HG03432 (cell line): ENCODE measurements at regions not wholly inside any gene's neighbourhood (a gene's known extent, or its start where the extent isn't known, plus 50 kb on each side); places are given as distances from the start of the nearest gene placed in this dataset.
A peak's percentile ranks its signal among the peaks of the same experiment; 100 is the strongest.
"Not testable (repeated sequence)": the region's sequence is repeated elsewhere in the genome, so short reads cannot be mapped to it uniquely, and the experiment has no call there.

Source experiments
- ATAC-seq: cut with Tn5 transposase; IDR thresholded peaks from one replicate; pipeline ENCODE4 v1.9.1; 2021; ENCODE audit warnings: mild to moderate bottlenecking, moderate library complexity; ENCODE audit not compliant: unreplicated experiment

DNA sequence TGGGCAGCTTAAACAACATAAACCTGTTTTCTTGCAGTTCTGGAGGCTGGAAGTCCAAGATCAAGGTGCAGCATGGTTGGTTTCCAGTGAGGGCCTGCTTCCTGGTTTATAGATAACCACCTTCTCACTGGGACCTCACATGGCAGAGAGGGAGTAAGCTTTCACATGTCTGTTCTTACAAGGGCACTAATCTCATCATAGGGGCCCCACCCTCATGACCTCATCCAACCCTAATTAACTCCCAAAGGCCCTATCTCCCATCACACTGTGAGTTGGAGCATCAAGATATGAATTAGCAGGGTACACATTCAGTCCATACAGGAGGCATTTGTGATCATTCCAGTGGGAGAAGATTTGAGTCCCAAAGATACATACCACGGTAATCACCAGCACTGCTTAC lies 50.5 kb upstream of the GRIN2A start:
- ATAC-seq: no peak

DNA sequence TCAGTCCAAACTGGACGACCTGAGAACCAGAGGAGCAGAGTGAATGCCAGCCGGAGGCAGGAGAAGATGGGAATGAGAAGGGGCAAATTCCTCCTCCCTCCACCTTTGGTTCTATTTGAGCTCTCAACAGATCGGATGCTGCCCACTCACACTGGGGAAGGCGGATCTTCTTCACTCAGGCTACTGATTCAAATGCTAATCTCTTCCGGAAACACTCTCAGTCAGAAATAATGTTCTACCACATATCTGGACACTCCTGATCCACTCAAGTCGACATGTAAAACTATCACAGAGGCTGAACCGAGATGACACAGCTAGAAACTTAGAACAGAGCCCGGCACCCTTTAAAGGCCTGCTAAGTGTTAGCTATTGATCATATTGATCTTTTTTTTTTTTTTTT lies 57.4 kb upstream of the GRIN2A start:
- ATAC-seq: no peak

DNA sequence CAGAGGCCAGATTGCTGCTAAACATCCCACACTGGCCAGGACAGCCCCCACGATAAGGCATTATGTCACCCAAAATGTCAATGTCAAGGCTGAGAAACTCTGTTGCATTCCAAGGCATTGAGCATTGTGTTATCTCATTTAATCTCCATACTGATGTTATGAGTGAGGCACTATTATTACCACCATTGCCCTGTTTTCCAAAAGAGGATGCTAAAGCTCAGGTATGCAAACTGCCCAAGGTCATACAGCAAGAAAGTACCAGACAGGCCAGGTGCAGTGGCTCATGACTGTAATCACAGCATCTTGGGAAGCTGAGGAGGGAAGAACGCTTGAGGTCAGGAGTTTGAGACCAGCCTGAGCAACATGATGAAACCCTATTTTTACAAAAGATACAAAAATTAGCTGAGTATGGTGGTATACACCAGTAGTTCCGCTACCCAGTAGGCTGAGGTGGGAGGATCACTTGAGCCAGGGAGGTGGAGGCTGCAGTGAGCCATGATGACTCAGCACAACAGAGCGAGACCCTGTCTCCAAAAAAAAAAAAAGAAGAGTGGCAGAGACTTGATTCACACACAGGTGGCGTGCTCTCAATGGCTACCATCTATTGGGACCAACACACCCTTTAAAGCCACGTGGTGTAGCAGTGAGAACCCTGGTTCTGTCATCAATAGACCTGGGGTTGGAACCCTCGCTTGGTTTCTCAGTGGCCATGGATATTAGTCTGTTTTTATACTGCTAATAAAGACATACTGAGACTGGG lies 58.8 kb upstream of the GRIN2A start:
- no peak for ATAC-seq

DNA sequence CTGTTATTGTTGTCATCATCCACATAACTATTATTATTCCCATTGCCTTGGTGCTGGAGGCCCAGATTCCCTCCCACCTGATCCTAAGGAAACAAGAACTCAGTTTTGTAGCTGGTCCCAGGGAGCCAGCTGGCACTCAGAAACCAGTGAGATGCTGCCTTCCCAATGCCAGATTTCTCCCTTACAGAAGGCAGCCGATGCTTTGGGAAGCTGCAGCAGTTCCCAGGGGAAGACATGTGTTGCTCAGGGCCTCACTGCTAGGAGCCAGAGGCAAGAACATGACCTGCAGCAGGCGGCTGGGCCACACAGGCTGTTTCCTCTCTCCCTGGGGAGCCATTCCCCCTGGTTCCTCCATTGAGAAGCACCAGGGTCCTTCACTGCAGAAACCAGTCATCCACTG lies 59.9 kb upstream of the GRIN2A start:
- no peak for ATAC-seq

DNA sequence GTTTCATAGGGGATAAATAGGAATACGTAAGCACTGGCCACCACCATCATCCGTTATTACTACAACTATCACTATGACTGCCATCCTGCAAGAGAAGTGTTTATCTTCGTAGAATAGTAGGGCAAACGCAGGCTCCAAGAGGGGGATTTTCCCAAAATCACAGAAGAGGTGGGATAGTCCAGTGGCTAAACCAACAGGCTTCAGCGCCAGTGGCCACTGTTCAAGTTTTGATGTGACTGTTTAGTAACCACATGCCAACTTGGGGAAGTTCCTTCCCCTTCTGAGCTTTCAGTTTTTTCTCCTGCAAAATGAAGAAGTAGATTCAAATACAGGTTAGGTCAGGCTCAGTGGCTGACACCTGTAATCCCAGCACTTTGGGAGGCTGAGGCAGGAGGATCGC lies 60.7 kb upstream of the GRIN2A start:
- no peak for ATAC-seq

DNA sequence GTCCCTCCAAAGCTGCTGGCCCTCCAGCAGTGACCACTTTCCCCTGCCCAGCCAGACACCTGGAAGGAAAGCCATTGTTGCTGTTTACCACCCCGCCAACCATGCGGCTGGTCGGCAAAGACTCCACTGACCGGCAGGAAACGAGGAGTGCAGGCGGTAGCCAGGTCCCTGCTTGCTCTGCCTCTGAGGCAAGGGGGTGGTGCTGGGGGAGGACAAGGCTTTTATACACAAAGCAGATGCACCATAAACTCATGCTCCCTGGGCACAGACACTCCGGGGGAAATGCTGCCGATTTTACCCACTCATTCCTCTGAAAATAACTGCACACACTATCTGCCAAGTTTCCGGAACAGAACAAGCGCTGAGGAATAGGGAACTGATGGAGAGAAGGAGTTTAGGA lies 62.8 kb upstream of the GRIN2A start:
- ATAC-seq: no peak

DNA sequence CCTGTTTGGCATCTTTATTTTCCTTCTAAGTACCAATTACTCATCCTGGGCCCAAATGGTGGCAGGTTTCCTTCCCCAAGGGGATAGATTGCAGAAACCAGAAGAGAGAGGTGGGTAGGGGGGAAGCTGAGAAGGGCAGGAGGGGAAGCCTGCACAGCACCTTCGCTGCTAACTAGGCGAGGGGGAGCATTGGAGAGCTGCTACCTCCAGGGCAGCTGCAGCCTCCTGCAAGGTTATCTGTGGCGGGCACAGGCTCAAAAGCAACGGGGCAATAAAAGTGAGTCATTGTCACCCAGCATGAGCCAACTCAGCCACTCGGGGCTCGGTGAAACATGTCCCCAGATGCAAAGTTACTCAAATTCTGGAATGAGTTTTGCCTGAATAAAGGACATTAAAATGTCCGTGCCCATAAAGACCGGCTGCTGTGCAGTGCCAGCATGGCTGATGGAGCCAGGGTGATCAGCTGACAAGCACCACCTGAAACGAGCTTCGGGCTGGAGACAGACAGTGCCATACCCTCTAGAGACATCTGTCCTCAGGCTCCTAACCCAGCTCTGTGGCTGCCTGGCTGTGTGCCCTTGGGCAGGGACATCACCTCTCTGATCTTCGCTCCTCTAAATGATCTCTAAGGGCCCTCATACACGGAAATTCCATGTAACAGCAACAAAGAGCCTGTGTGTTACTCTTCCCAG lies 68.1 kb upstream of the GRIN2A start:
- no peak for ATAC-seq

DNA sequence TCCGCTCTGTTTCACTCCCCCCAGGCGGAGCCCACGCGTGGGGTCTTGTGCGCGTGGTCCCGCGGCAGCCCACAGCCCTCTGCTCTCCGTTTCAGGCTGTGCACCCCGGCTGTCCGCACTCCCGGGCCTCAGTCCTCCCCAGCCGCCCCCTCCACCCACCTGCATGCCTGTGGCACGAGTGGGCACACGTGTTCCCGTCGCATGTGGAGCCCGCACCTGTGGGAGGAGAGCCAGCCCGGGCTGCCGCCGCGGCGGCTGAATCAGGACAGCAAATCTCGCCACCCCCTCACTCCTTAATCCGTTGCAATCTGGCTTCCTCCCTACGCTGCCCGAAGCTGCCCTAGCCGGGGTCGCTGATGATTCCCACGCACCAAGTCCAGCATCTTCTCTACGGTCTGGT lies 69.9 kb upstream of the GRIN2A start:
- ATAC-seq: no peak

DNA sequence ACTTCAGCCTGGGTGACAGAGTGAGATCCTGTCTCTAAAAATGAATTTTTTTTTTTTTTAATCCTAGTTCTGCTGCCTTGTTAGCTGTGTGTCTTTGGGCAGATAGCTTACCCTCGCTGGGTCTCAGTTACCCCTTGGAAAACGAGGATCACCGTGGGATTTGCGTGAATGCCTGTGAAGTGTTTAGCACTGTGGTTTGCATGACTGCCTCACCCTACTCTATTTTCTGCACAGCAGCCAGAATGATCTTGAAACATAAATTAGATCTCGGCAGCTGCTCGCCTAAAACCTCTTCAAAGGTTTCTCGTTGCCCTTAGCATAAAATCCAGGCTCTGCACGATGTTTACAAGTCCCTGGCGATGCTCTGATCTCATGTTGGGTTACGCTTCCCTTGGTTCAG lies 71.2 kb upstream of the GRIN2A start:
- no peak for ATAC-seq

DNA sequence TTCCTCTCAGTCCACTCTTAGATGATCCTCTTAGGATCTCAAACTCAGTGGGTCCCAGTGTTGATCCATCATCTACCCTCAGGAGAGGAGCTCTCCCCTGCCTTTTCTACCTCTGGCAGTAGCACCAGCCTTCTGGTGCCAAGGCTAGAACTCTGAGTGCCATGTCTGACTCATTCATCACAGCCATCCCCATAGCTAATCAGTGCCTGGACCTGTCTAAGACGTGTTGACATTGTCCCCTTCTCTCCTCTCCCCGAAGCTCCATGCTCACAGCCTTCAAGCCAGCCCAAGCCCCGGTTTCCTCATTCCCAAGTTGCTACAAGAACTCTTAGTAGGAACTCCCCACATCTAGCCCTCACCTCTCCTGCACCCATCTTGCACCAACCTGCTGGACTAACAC lies 73.5 kb upstream of the GRIN2A start:
- no peak for ATAC-seq

DNA sequence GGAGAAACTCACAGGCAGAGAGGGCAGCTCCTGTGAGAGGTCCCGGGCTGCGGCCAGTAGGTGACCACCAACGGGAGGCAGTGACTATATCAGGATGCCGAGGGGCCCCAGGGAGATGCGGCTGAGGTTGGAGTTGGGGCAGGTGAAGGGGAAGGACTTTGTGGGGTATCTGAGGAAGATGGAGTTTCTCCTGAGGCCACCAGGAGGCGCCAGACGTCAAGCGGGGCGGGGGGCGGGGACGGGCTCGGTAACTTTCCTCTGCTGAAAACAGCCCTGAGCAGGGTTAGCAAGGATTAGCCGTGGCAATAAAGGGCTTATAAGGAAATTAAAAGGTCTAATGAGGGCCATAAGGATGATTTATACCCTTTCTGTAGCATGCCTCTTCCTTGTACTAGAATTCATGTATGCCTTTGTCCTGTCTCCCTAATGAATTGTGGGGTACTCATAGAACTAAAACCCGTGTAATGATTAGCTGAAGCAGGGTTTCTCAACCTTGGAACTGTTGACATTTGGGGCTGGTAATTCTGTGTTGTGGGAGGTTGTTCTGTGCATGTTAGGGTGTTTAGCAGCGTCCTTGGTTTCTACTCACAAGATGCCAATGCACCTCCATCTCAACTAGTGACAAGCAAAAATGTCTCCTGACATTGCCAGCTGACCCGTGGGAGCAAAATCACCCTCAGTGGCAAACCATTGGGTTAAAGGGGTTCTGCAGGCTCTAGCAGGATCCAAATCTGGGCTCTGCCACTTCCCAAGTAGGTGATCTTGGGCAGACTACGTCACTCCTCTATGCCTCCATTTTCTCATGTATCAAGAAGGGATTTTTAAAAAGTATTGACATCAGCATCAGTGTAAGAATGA lies 74.8 kb upstream of the GRIN2A start:
- ATAC-seq: peak; percentile 60

DNA sequence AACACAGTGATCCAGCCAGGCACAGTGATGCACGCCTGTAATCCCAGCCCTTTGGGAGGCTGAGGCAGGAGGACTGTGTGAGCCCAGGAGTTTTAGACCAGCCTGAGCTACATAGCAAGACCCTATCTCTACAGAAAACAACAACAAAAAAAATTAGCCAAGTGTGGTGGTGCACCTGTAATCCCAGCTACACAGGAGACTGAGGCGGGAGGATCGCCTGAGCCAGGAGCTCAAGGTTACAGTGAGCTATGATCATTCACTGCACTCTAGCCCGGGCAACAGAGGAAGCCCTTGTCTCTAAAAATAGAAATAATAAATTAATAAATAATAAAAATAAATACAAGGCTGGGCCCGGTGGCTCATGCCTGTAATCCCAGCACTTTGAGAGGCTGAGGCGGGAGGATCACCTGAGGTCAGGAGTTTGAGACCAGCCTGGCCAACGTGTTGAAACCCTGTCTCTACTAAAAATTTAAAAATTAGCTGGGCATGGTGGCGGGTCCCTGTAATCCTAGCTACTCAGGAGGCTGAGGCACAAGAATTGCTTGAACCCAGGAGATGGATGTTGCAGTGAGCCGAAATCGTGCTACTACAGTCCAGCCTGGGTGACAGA lies 75.5 kb upstream of the GRIN2A start:
- ATAC-seq: not testable (repeated sequence)

DNA sequence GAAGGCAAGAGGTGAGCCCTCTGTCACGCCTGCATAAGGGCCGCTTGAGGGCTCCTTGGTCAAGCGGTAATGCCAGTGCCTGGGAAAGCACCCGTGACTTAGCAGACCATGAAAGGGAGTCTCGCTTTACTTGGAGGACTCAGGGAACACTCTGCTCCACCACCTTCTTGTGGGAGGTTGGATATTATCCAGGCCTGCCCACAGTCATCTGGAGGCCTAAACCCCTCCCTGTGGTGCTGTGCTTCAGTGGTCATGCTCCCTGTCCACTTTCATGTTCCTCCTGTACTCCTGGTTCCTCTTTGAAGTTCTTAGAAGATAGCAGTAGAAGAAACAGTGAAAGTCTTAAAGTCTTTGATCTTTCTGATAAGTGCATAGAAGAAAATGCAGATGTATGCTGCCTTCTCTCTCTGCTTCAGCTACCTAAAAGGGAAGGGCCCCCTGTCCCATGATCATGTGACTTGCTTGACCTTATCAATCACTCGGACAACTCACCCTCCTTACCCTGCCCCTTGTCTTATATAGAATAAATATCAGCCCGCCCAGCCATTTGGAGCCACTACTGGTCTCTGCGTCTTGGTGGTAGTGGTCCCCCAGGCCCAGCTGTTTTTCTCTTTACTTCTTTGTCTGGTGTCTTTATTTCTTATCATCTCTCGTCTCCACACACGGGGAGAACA lies 76.8 kb upstream of the GRIN2A start:
- ATAC-seq: not testable (repeated sequence)

DNA sequence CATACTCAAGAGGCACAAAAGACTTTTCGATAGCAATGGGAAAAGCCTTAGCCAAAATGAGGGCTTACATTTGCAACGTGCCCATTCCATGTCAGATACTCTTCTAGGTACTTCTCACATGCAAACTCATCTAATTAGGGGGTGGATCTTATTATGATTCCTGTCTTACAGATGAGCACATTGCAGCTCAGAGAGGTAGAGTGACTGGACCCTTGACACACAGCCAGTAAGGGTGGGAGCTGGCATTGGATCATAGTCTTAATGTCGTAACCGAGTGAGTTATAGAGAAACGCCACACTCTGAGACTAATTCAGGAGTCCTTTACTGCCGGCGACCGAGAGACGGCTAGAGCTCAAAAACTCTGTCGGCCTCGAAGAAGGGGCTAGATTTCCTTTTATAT lies 78.8 kb upstream of the GRIN2A start:
- no peak for ATAC-seq

DNA sequence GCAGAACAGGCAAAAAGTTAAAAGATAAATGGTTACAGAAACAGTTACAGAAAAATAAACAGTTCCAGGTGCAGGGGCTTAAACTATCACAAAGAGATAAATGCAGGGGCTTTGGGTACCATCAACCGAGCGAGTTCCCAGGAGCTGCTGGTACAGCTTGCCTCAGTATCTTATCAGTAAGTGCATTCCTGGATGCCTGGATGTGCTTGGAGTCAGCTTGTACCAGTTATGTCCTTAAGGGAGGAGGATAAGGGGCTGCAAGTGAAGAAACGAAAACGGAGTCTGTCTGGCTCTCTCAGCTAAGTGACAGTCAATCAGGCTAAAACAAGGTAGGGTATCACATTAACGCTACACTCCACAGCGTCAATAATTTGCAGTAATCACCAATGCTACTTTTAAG lies 79.3 kb upstream of the GRIN2A start:
- ATAC-seq: not testable (repeated sequence)

DNA sequence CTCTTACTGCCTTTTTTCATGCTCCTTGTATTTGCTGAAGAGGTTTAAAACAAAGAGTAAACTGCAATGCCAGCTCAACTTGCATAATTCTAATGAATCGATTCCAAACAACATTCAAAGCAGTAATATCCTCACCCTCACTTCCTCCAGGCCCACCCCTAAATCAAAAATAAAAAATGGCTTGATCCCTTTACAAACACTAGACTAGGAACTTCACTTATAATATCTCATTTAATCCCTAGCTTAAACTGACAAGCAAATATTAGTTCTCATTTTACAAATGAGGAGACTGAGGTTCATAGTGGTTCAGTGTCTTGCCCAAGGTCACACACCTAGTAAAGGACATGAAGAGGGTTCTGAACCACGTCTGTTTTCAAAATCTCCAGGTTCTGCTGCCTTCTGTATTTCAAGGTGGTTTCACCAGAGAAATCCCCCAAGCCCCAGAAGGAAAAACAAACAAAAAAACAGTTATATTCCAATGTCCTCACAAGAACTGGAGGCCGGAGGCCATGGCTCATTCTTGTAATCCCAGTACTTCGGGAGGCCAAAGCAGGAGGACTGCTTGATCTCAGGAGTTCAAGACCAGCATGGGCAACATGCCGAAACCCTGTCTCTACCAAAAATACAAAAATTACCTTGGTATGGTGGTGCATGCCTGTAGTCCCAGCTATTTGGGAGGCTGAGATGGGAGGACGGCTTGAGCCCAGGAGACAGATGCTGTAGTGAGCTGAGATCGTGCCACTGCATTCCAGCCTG lies 80.3 kb upstream of the GRIN2A start:
- ATAC-seq: no peak

DNA sequence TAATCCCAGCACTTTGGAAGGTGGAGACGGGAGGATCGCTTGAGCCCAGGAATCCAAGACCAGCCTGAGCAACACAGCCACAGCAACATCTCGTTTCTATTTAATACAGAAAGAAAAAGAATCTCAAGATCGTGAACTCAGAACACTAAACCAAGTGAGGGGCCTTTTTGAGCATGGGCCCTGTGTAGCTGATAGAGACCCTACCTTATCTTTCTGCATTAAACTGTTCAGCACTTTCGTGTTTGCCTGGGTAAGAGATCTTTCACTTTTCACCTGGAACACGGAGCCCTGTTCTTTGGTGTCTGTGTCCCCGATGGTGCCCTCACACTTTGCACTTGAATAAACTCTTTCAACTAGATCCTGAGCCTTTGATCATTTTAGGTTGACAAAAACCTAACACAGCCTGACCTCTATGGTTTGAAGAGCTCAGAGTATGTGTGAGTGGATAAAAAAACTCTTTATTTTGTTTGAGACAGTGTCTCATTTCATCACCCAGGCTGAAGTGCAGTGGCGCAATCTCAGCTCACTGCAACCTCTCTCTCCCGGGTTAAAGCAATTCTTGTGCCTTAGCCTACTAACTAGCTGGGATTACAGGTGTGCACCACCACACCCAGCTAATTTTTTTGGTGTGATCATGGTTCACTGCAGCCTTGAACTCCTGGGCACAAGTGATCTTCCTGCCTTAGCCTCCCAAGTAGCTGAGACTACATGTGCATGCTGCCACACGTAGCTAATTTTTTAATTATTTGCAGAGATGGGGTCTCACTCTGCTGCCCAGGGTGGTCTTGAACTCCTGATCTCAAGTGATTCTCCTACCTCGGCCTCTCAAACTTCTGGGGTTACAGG lies 83.8 kb upstream of the GRIN2A start:
- no peak for ATAC-seq

DNA sequence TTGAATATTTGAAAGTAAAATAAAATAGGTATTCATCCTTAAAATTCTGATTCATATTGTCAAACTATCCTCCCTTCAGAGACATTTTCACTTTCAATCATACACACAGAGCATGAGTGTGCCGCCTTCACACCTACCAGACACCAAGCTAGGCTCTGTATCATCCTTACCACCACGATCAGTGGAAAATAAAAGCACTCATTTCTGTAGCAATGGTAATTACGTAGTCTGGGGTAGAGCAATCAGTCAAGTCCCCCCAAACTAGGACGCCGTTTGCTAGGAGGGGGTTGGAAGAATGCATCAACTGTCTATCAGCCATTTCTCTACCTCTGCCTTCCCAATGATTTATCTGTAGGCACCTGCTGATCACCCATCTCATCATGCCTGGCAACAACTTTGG lies 84.6 kb upstream of the GRIN2A start:
- ATAC-seq: peak; percentile 85

DNA sequence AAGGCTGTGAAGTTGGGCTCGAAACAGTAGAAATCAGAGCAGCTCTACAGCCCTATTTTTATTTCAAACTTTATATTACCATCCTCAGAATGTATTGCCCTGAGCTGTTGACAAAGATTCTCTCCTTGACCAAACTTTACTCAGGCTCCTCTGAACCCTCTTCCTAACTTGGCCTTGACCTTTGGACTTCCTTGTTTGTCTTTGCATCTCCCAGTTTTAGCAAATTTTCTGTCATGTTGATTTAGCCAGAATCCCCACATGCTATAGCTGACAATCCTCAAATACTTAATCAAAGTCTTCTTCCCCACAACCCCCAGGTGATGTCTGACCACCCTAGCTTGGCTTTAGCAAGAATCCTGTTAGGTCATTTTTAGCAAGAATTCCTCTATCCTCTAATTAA lies 87.4 kb upstream of the GRIN2A start:
- no peak for ATAC-seq
